HCT116 (cell line): ENCODE measurements at regions not wholly inside any gene's neighbourhood (a gene's known extent, or its start where the extent isn't known, plus 50 kb on each side); places are given as distances from the start of the nearest gene placed in this dataset.

Experiments used
- ATAC-seq: fragments of 200-7000 bp; cut with Tn5 transposase; 2 replicates; pipeline ENCODE4 v1.9.1; 2020; ENCODE audit warnings: mild to moderate bottlenecking, moderate library complexity
- BruUV-seq: library from RNA; stranded (reverse); fragments of 400-500 nt; replicated peaks from 2 replicates; lab custom pipeline; 2021; lab: Mats Ljungman, UMichigan
- CTCF ChIA-PET: fragments of 300-600 bp; sonication (Branson Sonifier 250); formaldehyde crosslinking; loops from one replicate; lab custom pipeline; 2021; ENCODE audit warnings: antibody characterized with exemption; lab: Charles Lee
- POLR2A ChIA-PET: fragments of 300-600, 350-600 bp; sonication (Branson Sonifier 250); formaldehyde crosslinking; loops from one replicate; lab custom pipeline; 2021; ENCODE audit warnings: antibody characterized with exemption; lab: Charles Lee
- RAD21 ChIA-PET, 2 experiments: fragments of 300-600 bp; sonication (Branson Sonifier 250); formaldehyde crosslinking; loops; one replicate each; lab custom pipeline; 2023; ENCODE audit warnings: low total read pairs in 2 of 2; ENCODE audit not compliant: uncharacterized antibody in 2 of 2, unreplicated experiment in 2 of 2, low non-redundant PET in 1 of 2; lab: Charles Lee
- DNase-seq: peaks from one replicate; pipeline ENCODE4 v3.0.0-alpha.2; 2010; ENCODE audit warnings: low read depth, low spot score
- H2AFZ ChIP-seq: fragments of 200-600 bp; shearing (Covaris generic), sonication (generic); 2 replicates; pipeline ENCODE4 v1.6.1; 2017; ENCODE audit warnings: low read depth, mixed run types, mixed read lengths, antibody characterized with exemption, low read length; ENCODE audit not compliant: poor library complexity, severe bottlenecking
- H3K27ac ChIP-seq: 2 replicates; pipeline ENCODE4 v1.5.1; 2012; ENCODE audit warnings: low read depth, low read length
- H3K27me3 ChIP-seq: fragments of 200-600 bp; sonication (generic); 2 replicates; pipeline ENCODE4 v1.6.1; 2016; ENCODE audit warnings: mixed run types, low read length, mixed read lengths; ENCODE audit not compliant: insufficient read depth
- H3K36me3 ChIP-seq, 2 experiments: fragments of 200-500 bp in 1 of 2; fragments of 200-600 bp in 1 of 2; sonication (Bioruptor generic) in 1 of 2; sonication (generic) in 1 of 2; 2 replicates each; pipeline versions ENCODE4 v1.5.1 to v1.6.1; 2014 to 2016; ENCODE audit warnings: low read length in 2 of 2, inconsistent platforms in 1 of 2, mixed read lengths in 1 of 2, mixed run types in 1 of 2; ENCODE audit not compliant: insufficient read depth in 2 of 2, control insufficient read depth in 1 of 2
- H3K4me1 ChIP-seq, 2 experiments: fragments of 200-600 bp in 1 of 2; sonication (generic) in 1 of 2; 2 replicates each; pipeline versions ENCODE4 v1.5.1 to v1.6.1; 2012 to 2017; ENCODE audit warnings: low read length in 2 of 2, inconsistent platforms in 1 of 2, mild to moderate bottlenecking in 1 of 2, mixed read lengths in 1 of 2, mixed run types in 1 of 2, moderate library complexity in 1 of 2; ENCODE audit not compliant: insufficient read depth in 2 of 2, control insufficient read depth in 1 of 2
- H3K4me2 ChIP-seq: fragments of 200-600 bp; sonication (generic); 2 replicates; pipeline ENCODE4 v1.6.1; 2017; ENCODE audit warnings: mixed run types, low read length, mixed read lengths
- H3K4me3 ChIP-seq, 2 experiments: fragments of 200-600 bp in 1 of 2; sonication (generic) in 1 of 2; replicated peaks in 1 of 2; 2 replicates each; pipeline ENCODE4 v1.5.1; 2011 to 2016; ENCODE audit warnings: low read length in 2 of 2, control low read depth in 1 of 2, low read depth in 1 of 2, mild to moderate bottlenecking in 1 of 2, mixed read lengths in 1 of 2, mixed run types in 1 of 2
- H3K79me2 ChIP-seq: fragments of 200-600 bp; sonication (generic); 2 replicates; pipeline ENCODE4 v1.6.1; 2017; ENCODE audit warnings: mild to moderate bottlenecking, mixed run types, low read length, moderate library complexity, mixed read lengths; ENCODE audit not compliant: insufficient read depth
- H3K9ac ChIP-seq: fragments of 200-600 bp; sonication (generic); 2 replicates; pipeline ENCODE4 v1.6.1; 2016; ENCODE audit warnings: low read length, mixed read lengths
- H3K9me2 ChIP-seq: fragments of 200-600 bp; sonication (generic), shearing (Covaris generic); 2 replicates; pipeline ENCODE4 v1.6.1; 2017; ENCODE audit warnings: mixed run types, mild to moderate bottlenecking, moderate library complexity; ENCODE audit not compliant: insufficient read depth
- H3K9me3 ChIP-seq, 2 experiments: fragments of 200-500 bp in 1 of 2; fragments of 200-600 bp in 1 of 2; sonication (Bioruptor generic) in 1 of 2; sonication (generic) in 1 of 2; 2 replicates each; pipeline ENCODE4 v1.6.1; 2014 to 2017; ENCODE audit warnings: low read length in 2 of 2, mixed read lengths in 2 of 2, inconsistent platforms in 1 of 2, low read depth in 1 of 2, mild to moderate bottlenecking in 1 of 2, mixed run types in 1 of 2, moderate library complexity in 1 of 2; ENCODE audit not compliant: control insufficient read depth in 1 of 2, insufficient read depth in 1 of 2
- H4K20me1 ChIP-seq: fragments of 200-600 bp; sonication (generic), shearing (Covaris generic); 2 replicates; pipeline ENCODE4 v1.6.1; 2017; ENCODE audit warnings: mixed run types, mild to moderate bottlenecking, moderate library complexity; ENCODE audit not compliant: insufficient read depth
- ATF3 ChIP-seq: IDR thresholded peaks from 2 replicates; pipeline ENCODE4 v1.6.1; 2012
- CEBPB ChIP-seq: IDR thresholded peaks from 2 replicates; pipeline ENCODE4 v1.6.1; 2012; ENCODE audit warnings: low read depth
- EGR1 ChIP-seq: IDR thresholded peaks from 2 replicates; pipeline ENCODE4 v1.6.1; 2012; ENCODE audit warnings: low read depth
- ELF1 ChIP-seq: IDR thresholded peaks from 2 replicates; pipeline ENCODE4 v1.6.1; 2012; ENCODE audit warnings: low read depth, borderline replicate concordance
- FOSL1 ChIP-seq: IDR thresholded peaks from 2 replicates; pipeline ENCODE4 v1.6.1; 2012; ENCODE audit warnings: low read depth
- JUND ChIP-seq: IDR thresholded peaks from 2 replicates; pipeline ENCODE4 v1.6.1; 2012
- POLR2A ChIP-seq: IDR thresholded peaks from 2 replicates; pipeline ENCODE4 v1.7.0; 2011; ENCODE audit warnings: borderline replicate concordance; ENCODE audit not compliant: insufficient read depth, insufficient read length; ENCODE audit errors: extremely low read depth
- POLR2AphosphoS5 ChIP-seq: IDR thresholded peaks from 2 replicates; pipeline ENCODE4 v1.6.1; 2011; ENCODE audit warnings: mild to moderate bottlenecking, low read depth, low read length, moderate library complexity
- RAD21 ChIP-seq: IDR thresholded peaks from 2 replicates; pipeline ENCODE4 v1.6.1; 2012; ENCODE audit warnings: low read depth, mild to moderate bottlenecking
- REST ChIP-seq: IDR thresholded peaks from 2 replicates; pipeline ENCODE4 v1.6.1; 2012; ENCODE audit warnings: low read depth
- SIN3A ChIP-seq: IDR thresholded peaks from 2 replicates; pipeline ENCODE4 v1.6.1; 2012; ENCODE audit warnings: low read depth
- SRF ChIP-seq: IDR thresholded peaks from 2 replicates; pipeline ENCODE4 v1.6.1; 2012; ENCODE audit warnings: low read depth
- TCF7L2 ChIP-seq: IDR thresholded peaks from 2 replicates; pipeline ENCODE4 v1.7.0; 2011; ENCODE audit warnings: borderline replicate concordance, inconsistent platforms; ENCODE audit not compliant: insufficient read depth, insufficient read length; ENCODE audit errors: extremely low read depth
- YY1 ChIP-seq: IDR thresholded peaks from 2 replicates; pipeline ENCODE4 v1.6.1; 2011; ENCODE audit warnings: low read length, low read depth, moderate library complexity, mild to moderate bottlenecking; ENCODE audit not compliant: insufficient replicate concordance; ENCODE audit errors: extremely low read depth
- ZBTB33 ChIP-seq: IDR thresholded peaks from 2 replicates; pipeline ENCODE4 v1.6.1; 2011; ENCODE audit warnings: mild to moderate bottlenecking, low read length, moderate library complexity; ENCODE audit not compliant: insufficient replicate concordance; ENCODE audit errors: extremely low read depth
- ZFX ChIP-seq: fragments of 450-650 bp; IDR thresholded peaks from 2 replicates; pipeline ENCODE4 v1.6.1; 2017
- ZNF274 ChIP-seq: fragments of 200-500 bp; sonication (Bioruptor generic); IDR thresholded peaks from 2 replicates; pipeline ENCODE4 v1.6.1; 2014; ENCODE audit warnings: mild to moderate bottlenecking, low read depth, low read length, inconsistent platforms
- intact Hi-C: fragments of 100-400 bp; cut with micrococcal nuclease; formaldehyde crosslinking; loops from 2 replicates; pipeline ENCODE4 v1.10.0; 2022

- ChIA-PET POLR2A (no interaction called here), CTCF (no interaction called here), RAD21 (no interaction called here)
- H3K9me2 ChIP-seq: no peaks in the 10 kb centered on the region
- no peak overlapping the region for H3K27ac ChIP-seq
- DNase-seq (no peak), ATAC-seq (no peak)
- no peaks in the 10 kb centered on the region for H3K79me2 ChIP-seq
- intact Hi-C loops: no loop called here
- no peak overlapping the region for H3K4me3 ChIP-seq
- no peak overlapping the region for H3K4me2 ChIP-seq
- H2AFZ ChIP-seq: no peak overlapping the region
- no peak for TF ChIP-seq YY1
- no peaks in the 10 kb centered on the region for H3K36me3 ChIP-seq
- H3K4me1 ChIP-seq: no peaks in the 10 kb centered on the region
- no TSS peak for BruUV-seq
- H3K27me3 ChIP-seq: no peaks in the 10 kb centered on the region
- H3K9ac ChIP-seq: no peak overlapping the region
- no peaks in the 10 kb centered on the region for H4K20me1 ChIP-seq
- H3K9me3 ChIP-seq: peaks cover 0 to 4% of the 10 kb centered on the region in 2 experiments; a peak in 1 of 4 replicates
Observed at GRCh38 chr1:214761030-214761429, 158.0 kb downstream of the CENPF start.

GRCh38 chr1:214762902-214763301, 159.9 kb downstream of the CENPF start:
- Histone ChIP-seq H3K27me3 (no peaks in the 10 kb centered on the region), H3K9ac (no peak overlapping the region), H3K4me2 (no peak overlapping the region), H3K9me3 (no peaks in the 10 kb centered on the region; a peak in 1 of 4 replicates), H3K4me3 (no peak overlapping the region), H3K36me3 (no peaks in the 10 kb centered on the region), H2AFZ (no peak overlapping the region), H3K9me2 (no peaks in the 10 kb centered on the region), H3K79me2 (no peaks in the 10 kb centered on the region), H3K4me1 (no peaks in the 10 kb centered on the region), H3K27ac (no peak overlapping the region), H4K20me1 (no peaks in the 10 kb centered on the region)
- no peak for DNase-seq
- BruUV-seq: no TSS peak
- intact Hi-C loops: no loop called here
- no peak for TF ChIP-seq ZBTB33
- TF ChIP-seq SIN3A: no peak
- TF ChIP-seq CEBPB: no peak
- TF ChIP-seq RAD21: no peak
- no peak for TF ChIP-seq YY1
- no peak for TF ChIP-seq TCF7L2
- TF ChIP-seq REST: no peak
- TF ChIP-seq POLR2AphosphoS5: no peak
- TF ChIP-seq FOSL1: no peak
- TF ChIP-seq EGR1: no peak
- TF ChIP-seq ZNF274: no peak
- TF ChIP-seq JUND: no peak
- no peak for TF ChIP-seq SRF
- no peak for TF ChIP-seq POLR2A
- TF ChIP-seq ZFX: no peak
- TF ChIP-seq ELF1: no peak
- no peak for TF ChIP-seq ATF3
- no peak for ATAC-seq
- ChIA-PET CTCF (no interaction called here), RAD21 (no interaction called here), POLR2A (no interaction called here)
